Mesothelial cell of epicardium (in vitro differentiated cells): ENCODE measurements at regions not wholly inside any gene's neighbourhood (a gene's known extent, or its start where the extent isn't known, plus 50 kb on each side); places are given as distances from the start of the nearest gene placed in this dataset.

ENCODE experiments used
- DNase-seq, 2 experiments: peaks; one replicate each; pipeline ENCODE4 v3.0.0; 2021; ENCODE audit warnings: low spot score in 2 of 2; ENCODE audit not compliant: unreplicated experiment in 2 of 2
- H3K27ac Mint-ChIP-seq: 2 replicates; pipeline ENCODE4 v1.8.0; 2021; ENCODE audit warnings: mixed read lengths
- H3K27me3 Mint-ChIP-seq: 2 replicates; pipeline ENCODE4 v1.8.0; 2021; ENCODE audit warnings: low read depth, mixed read lengths
- H3K36me3 Mint-ChIP-seq: 2 replicates; pipeline ENCODE4 v1.8.0; 2021; ENCODE audit warnings: mixed read lengths
- H3K4me1 Mint-ChIP-seq: 2 replicates; pipeline ENCODE4 v1.8.0; 2021; ENCODE audit warnings: mixed read lengths
- H3K4me3 Mint-ChIP-seq: 2 replicates; pipeline ENCODE4 v1.8.0; 2021; ENCODE audit warnings: mild to moderate bottlenecking, moderate library complexity, mixed read lengths
- H3K9me3 Mint-ChIP-seq: 2 replicates; pipeline ENCODE4 v1.8.0; 2021; ENCODE audit warnings: mixed read lengths
- TF ChIP-seq, protein P1 (sequence below): fragments of 200-600 bp; sonication (generic); IDR thresholded peaks from one replicate; pipeline ENCODE4 v1.5.0; 2021; ENCODE audit warnings: antibody characterized with exemption; ENCODE audit not compliant: unreplicated experiment

GRCh38 chr6:153832543-153832942, 206.5 kb upstream of the OPRM1 start:
- no peak for DNase-seq
- Mint-ChIP-seq H3K4me3 (no peak overlapping the region), H3K9me3 (no peaks in the 10 kb centered on the region), H3K27me3 (peaks cover 3% of the 10 kb centered on the region), H3K36me3 (no peaks in the 10 kb centered on the region), H3K4me1 (peaks cover 14% of the 10 kb centered on the region), H3K27ac (no peak overlapping the region)
- TF ChIP-seq, protein P1, sequence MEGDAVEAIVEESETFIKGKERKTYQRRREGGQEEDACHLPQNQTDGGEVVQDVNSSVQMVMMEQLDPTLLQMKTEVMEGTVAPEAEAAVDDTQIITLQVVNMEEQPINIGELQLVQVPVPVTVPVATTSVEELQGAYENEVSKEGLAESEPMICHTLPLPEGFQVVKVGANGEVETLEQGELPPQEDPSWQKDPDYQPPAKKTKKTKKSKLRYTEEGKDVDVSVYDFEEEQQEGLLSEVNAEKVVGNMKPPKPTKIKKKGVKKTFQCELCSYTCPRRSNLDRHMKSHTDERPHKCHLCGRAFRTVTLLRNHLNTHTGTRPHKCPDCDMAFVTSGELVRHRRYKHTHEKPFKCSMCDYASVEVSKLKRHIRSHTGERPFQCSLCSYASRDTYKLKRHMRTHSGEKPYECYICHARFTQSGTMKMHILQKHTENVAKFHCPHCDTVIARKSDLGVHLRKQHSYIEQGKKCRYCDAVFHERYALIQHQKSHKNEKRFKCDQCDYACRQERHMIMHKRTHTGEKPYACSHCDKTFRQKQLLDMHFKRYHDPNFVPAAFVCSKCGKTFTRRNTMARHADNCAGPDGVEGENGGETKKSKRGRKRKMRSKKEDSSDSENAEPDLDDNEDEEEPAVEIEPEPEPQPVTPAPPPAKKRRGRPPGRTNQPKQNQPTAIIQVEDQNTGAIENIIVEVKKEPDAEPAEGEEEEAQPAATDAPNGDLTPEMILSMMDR = no peak

GRCh38 chr6:153831350-153832078, 207.5 kb upstream of the OPRM1 start:
- Mint-ChIP-seq H3K36me3 (no peaks in the 10 kb centered on the region), H3K27ac (no peak overlapping the region), H3K4me3 (no peak overlapping the region), H3K27me3 (peaks cover 5% of the 10 kb centered on the region), H3K9me3 (no peaks in the 10 kb centered on the region), H3K4me1 (peaks cover 10% of the 10 kb centered on the region)
- TF ChIP-seq, protein P1 = no peak
- no peak for DNase-seq

GRCh38 chr6:153817173-153817572, 221.9 kb upstream of the OPRM1 start:
- no peak for DNase-seq
- Mint-ChIP-seq H3K27ac (no peak overlapping the region), H3K27me3 (peaks cover 46% of the 10 kb centered on the region), H3K4me3 (no peak overlapping the region), H3K36me3 (peaks cover 3% of the 10 kb centered on the region), H3K9me3 (peaks cover 27% of the 10 kb centered on the region), H3K4me1 (peaks cover 17% of the 10 kb centered on the region)
- TF ChIP-seq, protein P1 = no peak

DNA sequence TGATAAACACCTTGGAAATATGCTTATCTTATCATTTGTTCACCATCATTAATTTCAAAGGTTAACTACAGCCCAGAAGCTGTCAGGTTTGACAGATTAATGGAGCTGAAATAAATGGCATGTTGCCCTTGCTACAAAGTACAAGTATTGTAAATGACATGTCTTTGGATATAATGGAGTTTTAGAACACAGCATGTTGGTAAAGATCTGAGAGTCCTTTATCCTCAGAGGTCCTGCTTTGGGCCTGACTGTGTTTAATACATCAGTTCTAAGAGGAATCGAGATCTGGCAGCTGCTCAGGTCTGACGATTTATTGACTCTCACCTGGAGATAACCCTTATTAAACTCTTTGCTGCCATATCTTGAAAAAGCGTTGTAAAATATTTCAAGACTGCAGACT, 222.7 kb upstream of the OPRM1 start:
- no peak for DNase-seq
- Mint-ChIP-seq H3K36me3 (peaks cover 3% of the 10 kb centered on the region), H3K4me3 (no peak overlapping the region), H3K27me3 (peaks cover 45% of the 10 kb centered on the region), H3K27ac (no peak overlapping the region), H3K4me1 (peaks cover 17% of the 10 kb centered on the region), H3K9me3 (peaks cover 32% of the 10 kb centered on the region)
- TF ChIP-seq, protein P1 = no peak

- no peak overlapping the region for H3K4me3 Mint-ChIP-seq
- H3K4me1 Mint-ChIP-seq = peaks cover 17% of the 10 kb centered on the region
- H3K36me3 Mint-ChIP-seq = peaks cover 3% of the 10 kb centered on the region
- TF ChIP-seq, protein P1 = no peak
- H3K27me3 Mint-ChIP-seq = peaks cover 31% of the 10 kb centered on the region
- H3K27ac Mint-ChIP-seq = no peak overlapping the region
- H3K9me3 Mint-ChIP-seq = peaks cover 39% of the 10 kb centered on the region
- DNase-seq = no peak
These were observed 224.9 kb upstream of the OPRM1 start for GRCh38 chr6:153814136-153814535.
